Common myeloid progenitor, CD34-positive (primary cell): ENCODE measurements at regions not wholly inside any gene's neighbourhood (a gene's known extent, or its start where the extent isn't known, plus 50 kb on each side); places are given as distances from the start of the nearest gene placed in this dataset.

Source experiments
- CTCF ChIA-PET: fragments of 350-600 bp; sonication (Branson Sonifier 250); formaldehyde crosslinking; loops from one replicate; lab custom pipeline; 2021; ENCODE audit warnings: antibody characterized with exemption; lab: Charles Lee
- POLR2A ChIA-PET: fragments of 350-600 bp; sonication (Branson Sonifier 250); formaldehyde crosslinking; loops from one replicate; lab custom pipeline; 2021; ENCODE audit warnings: antibody characterized with exemption; lab: Charles Lee
- DNase-seq, 3 donors: peaks; one replicate each; pipeline versions ENCODE4 v3.0.0 to v3.0.0-alpha.2; 2013
- H3K27ac ChIP-seq, 2 experiments: 1 replicate in 1 of 2; 2 replicates in 1 of 2; pipeline ENCODE4 v1.7.0; 2013; ENCODE audit warnings: inconsistent platforms in 2 of 2, low read length in 2 of 2, mild to moderate bottlenecking in 2 of 2, low read depth in 1 of 2, moderate library complexity in 1 of 2; ENCODE audit not compliant: severe bottlenecking in 2 of 2, insufficient read depth in 1 of 2, poor library complexity in 1 of 2
- H3K27me3 ChIP-seq, 5 experiments: replicated peaks in 2 of 5; 1 replicate in 3 of 5; 2 replicates in 2 of 5; pipeline versions ENCODE4 v1.6.1 to v1.7.0; 2013; ENCODE audit warnings: low read length in 4 of 5, mild to moderate bottlenecking in 2 of 5, moderate library complexity in 2 of 5, inconsistent platforms in 1 of 5; ENCODE audit not compliant: insufficient read depth in 5 of 5, control insufficient read depth in 4 of 5
- H3K36me3 ChIP-seq, 4 experiments: 1 replicate in 2 of 4; 2 replicates in 2 of 4; pipeline versions ENCODE4 v1.6.1 to v1.7.0; 2013; ENCODE audit warnings: low read length in 3 of 4, control low read depth in 1 of 4, mild to moderate bottlenecking in 1 of 4; ENCODE audit not compliant: control insufficient read depth in 4 of 4, insufficient read depth in 4 of 4
- H3K4me1 ChIP-seq, 4 experiments: 1 replicate in 3 of 4; 2 replicates in 1 of 4; pipeline versions ENCODE4 v1.6.1 to v1.7.1; 2013; ENCODE audit warnings: low read length in 3 of 4, mild to moderate bottlenecking in 3 of 4, control low read depth in 1 of 4, inconsistent platforms in 1 of 4, moderate library complexity in 1 of 4; ENCODE audit not compliant: control insufficient read depth in 4 of 4, insufficient read depth in 4 of 4; ENCODE audit errors: control extremely low read depth in 1 of 4
- H3K4me3 ChIP-seq, 7 experiments: 1 replicate in 4 of 7; 2 replicates in 3 of 7; pipeline versions ENCODE4 v1.5.1 to v1.7.0; 2013; ENCODE audit warnings: mild to moderate bottlenecking in 7 of 7, low read length in 6 of 7, moderate library complexity in 6 of 7, inconsistent platforms in 2 of 7, low read depth in 2 of 7, control low read depth in 1 of 7; ENCODE audit not compliant: insufficient read depth in 4 of 7, control insufficient read depth in 1 of 7; ENCODE audit errors: extremely low read depth in 1 of 7
- H3K9me3 ChIP-seq, 5 experiments: 1 replicate in 4 of 5; 2 replicates in 1 of 5; pipeline versions ENCODE4 v1.6.1 to v1.7.1; 2013; ENCODE audit warnings: low read length in 4 of 5, mild to moderate bottlenecking in 2 of 5, inconsistent platforms in 1 of 5, low read depth in 1 of 5, moderate library complexity in 1 of 5; ENCODE audit not compliant: control insufficient read depth in 4 of 5, insufficient read depth in 2 of 5; ENCODE audit errors: control extremely low read depth in 1 of 5
- WGBS: methylation state at CpG from one replicate; pipeline ENCODE4 v1.1.5; 2013; ENCODE audit not compliant: insufficient coverage; 5-methylcytosine and 5-hydroxymethylcytosine counted together

GRCh38 chr20:24124003-24124402, 135.4 kb upstream of the GGTLC1 start:
- 100% methylated on average over 2 of the region's 4 CpGs for WGBS
- Histone ChIP-seq H3K4me1 (no peaks in the 10 kb centered on the region), H3K4me3 (no peak overlapping the region), H3K9me3 (peaks cover 0 to 5% (median 3%) of the 10 kb centered on the region in 5 experiments), H3K27me3 (peaks cover 0 to under 1% (median 0%) of the 10 kb centered on the region in 5 experiments), H3K36me3 (no peaks in the 10 kb centered on the region), H3K27ac (no peak overlapping the region)
- CTCF ChIA-PET = no interaction called here
- POLR2A ChIA-PET = no interaction called here
- no peak for DNase-seq

- no peak overlapping the region for H3K4me3 ChIP-seq
- POLR2A ChIA-PET = no interaction called here
- H3K27ac ChIP-seq = no peak overlapping the region
- peaks cover 0 to 3% (median 0%) of the 10 kb centered on the region in 4 experiments for H3K4me1 ChIP-seq
- DNase-seq = peak in 1 of 3 donors; percentile 2
- H3K27me3 ChIP-seq = peaks cover 0 to 14% (median 3%) of the 10 kb centered on the region in 5 experiments
- WGBS = 56% methylated on average over 14 of the region's 16 CpGs
- H3K9me3 ChIP-seq = no peaks in the 10 kb centered on the region
- CTCF ChIA-PET = no interaction called here
- no peaks in the 10 kb centered on the region for H3K36me3 ChIP-seq
Observed at GRCh38 chr20:24118441-24119175, 130.0 kb upstream of the GGTLC1 start.

- POLR2A ChIA-PET = no interaction called here
- no peaks in the 10 kb centered on the region for H3K9me3 ChIP-seq
- CTCF ChIA-PET = no interaction called here
- H3K27me3 ChIP-seq = peaks cover 0 to 14% (median 3%) of the 10 kb centered on the region in 5 experiments
- H3K4me1 ChIP-seq = peaks cover 0 to 3% (median 0%) of the 10 kb centered on the region in 4 experiments
- H3K36me3 ChIP-seq = no peaks in the 10 kb centered on the region
- no peak overlapping the region for H3K27ac ChIP-seq
- DNase-seq = no peak
- 79% methylated on average over 4 of the region's 5 CpGs for WGBS
- H3K4me3 ChIP-seq = no peak overlapping the region
Observed at GRCh38 chr20:24118034-24118433, 129.5 kb upstream of the GGTLC1 start.

- Histone ChIP-seq H3K9me3 (no peaks in the 10 kb centered on the region), H3K4me1 (peaks cover 0 to 3% (median 0%) of the 10 kb centered on the region in 4 experiments), H3K27ac (no peak overlapping the region), H3K4me3 (no peak overlapping the region), H3K36me3 (no peaks in the 10 kb centered on the region), H3K27me3 (peaks cover 0 to 14% (median 3%) of the 10 kb centered on the region in 5 experiments)
- DNase-seq = no peak
- ChIA-PET POLR2A (no interaction called here), CTCF (interaction anchor here (1.0 kb wide), 1 partner anchor 27 kb away, joined by 3 read pairs; no protein-coding TSS in a partner anchor)
- 87% methylated on average over 3 of the region's 3 CpGs for WGBS
Observed at GRCh38 chr20:24117383-24117782, 128.8 kb upstream of the GGTLC1 start.

- DNase-seq = no peak
- WGBS = 96% methylated on average over 2 of the region's 4 CpGs
- POLR2A ChIA-PET = interaction anchor here (0.5 kb wide), 1 partner anchor 110 kb away, joined by 3 read pairs; no protein-coding TSS in a partner anchor
- Histone ChIP-seq H3K4me1 (peaks cover 0 to 3% (median 0%) of the 10 kb centered on the region in 4 experiments), H3K9me3 (no peaks in the 10 kb centered on the region), H3K27ac (no peak overlapping the region), H3K36me3 (no peaks in the 10 kb centered on the region), H3K27me3 (peaks cover 0 to 14% (median 3%) of the 10 kb centered on the region in 5 experiments), H3K4me3 (no peak overlapping the region)
- CTCF ChIA-PET = interaction anchor here (1.0 kb wide), 1 partner anchor 28 kb away, joined by 3 read pairs; no protein-coding TSS in a partner anchor
Observed at GRCh38 chr20:24116611-24117010, 128.0 kb upstream of the GGTLC1 start.

- POLR2A ChIA-PET = no interaction called here
- H3K4me3 ChIP-seq = no peak overlapping the region
Observed at GRCh38 chr20:24112360-24112759, 123.8 kb upstream of the GGTLC1 start.

GRCh38 chr20:24111858-24112257, 123.3 kb upstream of the GGTLC1 start:
- WGBS = 88% methylated on average over 5 of the region's 5 CpGs
- no peaks in the 10 kb centered on the region for H3K36me3 ChIP-seq
- POLR2A ChIA-PET = no interaction called here
- CTCF ChIA-PET = interaction anchor here (0.8 to 1.1 kb wide), 2 partner anchors 9 to 803 kb away, joined by 3 read pairs; no protein-coding TSS in a partner anchor
- no peak overlapping the region for H3K27ac ChIP-seq
- H3K4me1 ChIP-seq = no peaks in the 10 kb centered on the region
- H3K27me3 ChIP-seq = peaks cover 0 to 3% (median 0%) of the 10 kb centered on the region in 5 experiments
- no peak overlapping the region for H3K4me3 ChIP-seq
- no peak for DNase-seq
- no peaks in the 10 kb centered on the region for H3K9me3 ChIP-seq

More at GRCh38 chr20:24112360-24112759, 123.8 kb upstream of the GGTLC1 start:
- no peak for DNase-seq
- H3K4me1 ChIP-seq = no peaks in the 10 kb centered on the region
- H3K27ac ChIP-seq = no peak overlapping the region
- peaks cover 0 to 7% (median 0%) of the 10 kb centered on the region in 5 experiments for H3K27me3 ChIP-seq
- no peaks in the 10 kb centered on the region for H3K36me3 ChIP-seq
- WGBS = 87% methylated on average over 6 of the region's 7 CpGs
- CTCF ChIA-PET = interaction anchor here (1.1 kb wide), 1 partner anchor 10 kb away, joined by 3 read pairs; no protein-coding TSS in a partner anchor
- H3K9me3 ChIP-seq = no peaks in the 10 kb centered on the region
